HG03439 (cell line): ENCODE measurements at regions not wholly inside any gene's neighbourhood (a gene's known extent, or its start where the extent isn't known, plus 50 kb on each side); places are given as distances from the start of the nearest gene placed in this dataset.

Experiments used
- ATAC-seq: cut with Tn5 transposase; IDR thresholded peaks from one replicate; pipeline ENCODE4 v1.9.1; 2021; ENCODE audit warnings: mild to moderate bottlenecking, moderate library complexity; ENCODE audit not compliant: unreplicated experiment

GRCh38 chr9:99735041-99735440, 86.6 kb upstream of the NR4A3 start:
- no peak for ATAC-seq

- ATAC-seq = no peak
Measured at GRCh38 chr9:99736291-99736690, 85.4 kb upstream of the NR4A3 start.

DNA sequence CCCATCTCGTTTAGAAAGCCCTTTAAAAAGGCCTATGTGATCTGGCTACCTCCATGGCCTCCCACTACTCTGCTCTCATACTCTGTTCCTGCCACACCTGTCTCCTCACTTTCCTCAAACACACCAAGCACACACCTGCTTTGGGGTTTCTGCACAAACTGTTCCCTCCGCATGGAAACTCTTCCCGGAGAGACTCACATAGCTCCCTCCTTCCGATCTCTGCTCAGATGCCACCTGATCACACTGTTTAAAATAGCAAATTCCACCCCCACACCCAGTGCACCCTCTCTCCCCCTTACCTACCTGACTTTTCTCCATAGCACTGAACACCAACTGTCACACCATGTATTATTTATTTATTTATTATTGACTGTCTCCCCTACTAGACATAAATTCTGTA, 84.0 kb upstream of the NR4A3 start:
- no peak for ATAC-seq

- ATAC-seq = no peak
Measured at GRCh38 chr9:99743006-99743405, 78.7 kb upstream of the NR4A3 start.

DNA sequence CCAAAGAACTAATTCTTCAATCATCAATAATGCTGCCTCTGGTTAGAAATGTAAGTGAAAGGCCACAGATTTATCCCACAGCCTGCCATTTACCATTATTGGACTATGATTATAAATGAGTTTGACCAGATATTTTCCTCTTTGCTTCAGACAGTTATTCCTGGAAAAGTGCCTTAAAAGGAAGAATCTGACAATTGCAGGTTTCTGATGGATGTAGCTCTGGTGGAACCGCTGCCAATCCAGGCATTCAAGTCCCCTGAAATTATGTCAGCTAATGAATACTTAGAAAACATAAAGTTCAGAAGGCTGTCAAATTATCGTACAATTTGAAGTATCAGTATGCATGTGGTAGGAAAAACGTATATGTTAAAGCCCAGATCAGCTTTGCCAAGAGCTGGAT, 78.2 kb upstream of the NR4A3 start:
- ATAC-seq = no peak

GRCh38 chr9:99744132-99744531, 77.6 kb upstream of the NR4A3 start:
- no peak for ATAC-seq

GRCh38 chr9:99745085-99745484, 76.6 kb upstream of the NR4A3 start:
- no peak for ATAC-seq

DNA sequence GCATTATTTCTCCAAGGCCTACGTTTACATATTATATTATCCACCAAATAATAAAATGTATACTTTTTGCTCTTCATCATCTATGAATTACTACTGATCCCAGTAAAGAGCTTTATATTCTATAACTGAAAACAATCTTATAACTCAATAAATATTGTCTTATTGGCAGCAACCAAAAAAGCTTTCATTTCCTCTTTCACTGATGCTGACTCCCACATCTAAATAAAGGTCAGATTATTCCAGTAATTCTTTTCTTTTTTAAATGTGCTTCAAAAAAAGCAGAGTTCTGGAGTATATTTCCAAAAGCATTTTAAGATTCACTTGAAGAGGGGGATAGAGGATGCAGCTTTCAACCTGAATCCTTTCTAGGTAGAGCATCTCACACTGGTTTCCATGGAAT, 75.3 kb upstream of the NR4A3 start:
- no peak for ATAC-seq

DNA sequence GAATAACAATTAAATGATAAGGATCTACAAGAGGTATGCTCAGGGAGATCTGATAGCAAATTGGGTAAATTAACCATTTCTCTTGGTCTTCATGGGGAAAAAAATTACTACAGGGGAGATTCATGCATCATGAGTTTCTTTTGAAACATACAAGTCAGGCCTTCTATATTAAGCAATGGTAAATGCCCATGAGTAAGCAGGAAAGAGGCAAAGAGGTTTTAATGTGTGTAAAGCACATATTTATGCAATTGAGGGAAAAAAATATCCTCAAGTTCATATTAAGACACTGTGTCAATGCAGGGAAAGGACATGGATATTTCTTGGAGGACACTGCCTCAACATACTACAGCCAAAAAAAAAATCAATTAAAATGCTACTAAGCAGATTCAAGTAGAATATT, 73.4 kb upstream of the NR4A3 start:
- ATAC-seq = no peak

DNA sequence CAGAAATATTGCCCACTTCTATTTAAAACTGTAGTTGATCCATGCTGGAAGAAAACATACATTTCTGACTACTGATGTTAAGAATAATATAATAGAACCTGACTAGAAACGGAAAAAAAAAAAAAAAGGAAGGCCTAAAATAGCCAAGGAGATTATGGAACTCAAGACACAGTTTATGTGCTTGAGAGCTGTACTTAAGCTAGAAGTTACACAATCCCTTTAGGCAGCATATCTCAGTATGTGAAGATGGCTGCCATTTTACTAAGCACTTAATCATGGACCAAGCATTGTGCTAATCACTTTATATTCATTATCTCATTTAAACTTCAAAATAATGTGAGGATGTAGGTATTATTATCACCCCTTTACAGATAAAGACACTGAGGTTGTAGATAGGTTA, 73.0 kb upstream of the NR4A3 start:
- ATAC-seq = no peak

DNA sequence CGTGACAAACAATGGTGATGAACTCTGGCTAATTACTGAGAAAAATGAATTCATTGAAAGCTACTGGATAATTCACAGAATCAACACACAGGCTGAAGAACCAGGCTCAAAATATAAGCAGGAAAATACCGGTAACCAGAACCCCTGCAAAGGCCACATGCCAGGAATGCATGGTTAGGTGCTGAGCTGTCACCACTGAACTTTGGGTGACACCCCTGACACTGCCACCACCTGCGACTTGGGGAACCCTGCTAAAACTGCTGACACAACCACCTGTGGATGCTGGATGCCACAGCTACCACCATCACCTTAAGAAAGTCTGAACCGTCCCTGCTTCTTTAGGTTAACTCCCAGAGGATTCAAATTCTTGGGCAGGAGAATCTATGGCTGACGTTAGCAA, 72.0 kb upstream of the NR4A3 start:
- ATAC-seq = no peak

GRCh38 chr9:99750526-99750925, 71.2 kb upstream of the NR4A3 start:
- ATAC-seq = no peak

DNA sequence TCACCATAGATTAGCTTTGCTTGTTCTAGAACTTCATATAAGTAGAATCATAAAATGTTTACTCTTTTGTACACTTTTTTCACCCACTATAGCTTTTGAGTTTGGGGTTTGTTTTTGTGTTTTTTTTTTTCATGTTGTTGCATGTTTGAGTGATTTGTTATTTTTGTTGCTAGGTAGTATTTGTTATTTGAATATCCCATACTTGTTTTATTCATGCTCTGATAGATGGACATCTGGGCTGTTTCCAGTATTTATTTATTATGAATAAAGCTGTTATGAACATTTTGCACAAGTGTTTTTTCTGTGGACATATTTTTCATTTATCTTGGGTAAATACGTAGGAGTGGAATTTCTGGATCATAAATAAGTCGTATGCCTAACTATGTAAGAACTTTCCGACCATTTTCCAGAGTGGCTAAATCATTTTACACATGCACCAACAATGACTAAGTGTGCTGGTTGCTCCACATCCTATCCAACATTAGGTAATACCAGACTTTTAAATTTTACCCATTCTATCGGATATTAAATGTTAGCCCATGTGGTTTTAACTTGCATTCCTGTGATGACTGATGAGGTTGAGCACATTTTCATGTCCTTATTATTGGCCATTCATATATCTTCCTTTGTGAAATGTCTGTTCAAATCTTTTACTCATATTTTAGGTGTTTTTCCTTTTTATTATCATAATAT, 69.1 kb upstream of the NR4A3 start:
- no peak for ATAC-seq

DNA sequence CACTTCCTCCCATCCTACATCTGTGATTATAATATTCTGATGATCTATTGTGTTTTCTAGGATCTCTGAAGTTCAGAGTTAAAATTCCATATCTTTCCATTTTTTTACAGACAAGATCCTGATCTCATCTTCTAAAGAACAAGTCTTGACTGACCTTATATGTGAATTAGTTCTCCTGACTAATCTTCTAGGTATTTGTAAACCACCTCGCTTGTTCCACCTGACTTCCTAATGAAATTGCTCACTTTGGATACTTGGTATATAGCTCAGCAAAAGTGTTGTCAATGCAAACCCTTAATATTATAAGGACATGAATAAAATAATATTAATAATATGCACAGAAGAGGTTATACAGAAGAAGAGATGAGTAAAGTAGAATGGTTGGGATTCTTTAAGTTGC, 68.2 kb upstream of the NR4A3 start:
- no peak for ATAC-seq

DNA sequence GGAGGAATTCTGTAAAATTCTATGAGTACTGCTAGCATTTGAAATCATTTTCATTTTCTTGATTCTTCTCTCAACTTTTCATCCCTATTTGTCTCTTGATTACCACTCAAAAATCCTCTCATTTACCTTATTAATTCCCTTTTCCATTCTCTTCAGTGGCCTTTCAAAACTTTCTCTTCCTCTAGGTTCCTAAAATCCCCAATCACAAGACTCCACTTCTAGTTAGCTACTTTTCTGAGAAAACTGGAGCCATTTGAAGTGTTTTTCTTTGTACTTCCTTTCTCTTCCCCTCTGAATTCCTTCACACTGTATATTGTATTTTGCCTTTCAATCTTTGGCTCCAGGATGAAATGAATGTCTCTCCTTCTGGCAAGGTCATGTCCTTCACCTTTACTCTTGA, 61.3 kb upstream of the NR4A3 start:
- no peak for ATAC-seq

DNA sequence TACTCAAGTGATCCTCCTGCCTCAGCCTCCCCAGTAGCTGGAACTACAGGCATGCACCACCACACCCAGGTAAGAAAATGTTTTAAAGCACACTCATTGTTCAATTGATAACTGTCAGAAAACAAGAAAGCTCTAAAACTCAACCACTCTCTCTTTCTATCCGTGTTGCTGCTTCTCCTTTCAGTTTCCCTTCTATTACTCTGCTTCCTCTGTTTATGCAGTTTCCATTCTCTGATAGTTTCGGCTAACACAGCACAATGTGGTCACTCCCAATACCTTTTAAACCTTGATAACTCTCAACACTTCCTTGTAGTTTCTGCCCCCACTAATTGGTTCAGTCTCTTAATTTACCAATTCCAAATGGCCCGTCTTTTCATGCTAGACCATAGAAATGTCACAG, 59.2 kb upstream of the NR4A3 start:
- ATAC-seq = peak; percentile 97
